ENCODE measurements at regions not wholly inside any gene's neighbourhood (a gene's known extent, or its start where the extent isn't known, plus 50 kb on each side); places are given as distances from the start of the nearest gene placed in this dataset.

GRCh38 chr1:9473032-9473807 is 66.0 kb upstream of the SLC25A33 start:
- TF ChIP-seq ZNF462 (CRISPR knock-in tag; IDR thresholded peaks at IDR 0.05) (no peak), CTCF (conservative IDR thresholded peaks at IDR 0.05; ENCODE audit: low read depth in 2 of 2) (no peak), POLR2AphosphoS5 (IDR thresholded peaks at IDR 0.05; ENCODE audit: low read depth) (no peak), EZH2 (IDR thresholded peaks at IDR 0.05; ENCODE audit: low read depth, unreplicated experiment) (no peak), NANOG (IDR thresholded peaks at IDR 0.05; ENCODE audit: borderline replicate concordance) (no peak), CREB1 (CRISPR knock-in tag; IDR thresholded peaks at IDR 0.05; ENCODE audit: low read depth) (no peak), ZNF114 (CRISPR knock-in tag; IDR thresholded peaks at IDR 0.05) (no peak), EZH2phosphoT487 (IDR thresholded peaks at IDR 0.05; ENCODE audit: unreplicated experiment) (no peak), REST (IDR thresholded peaks at IDR 0.05; ENCODE audit: unreplicated experiment) (no peak), STAT1 (IDR thresholded peaks at IDR 0.05; ENCODE audit: unreplicated experiment) (no peak), ETS1 (IDR thresholded peaks at IDR 0.05) (no peak), JUNB (IDR thresholded peaks at IDR 0.05; ENCODE audit: unreplicated experiment) (no peak), ZNF331 (CRISPR knock-in tag; IDR thresholded peaks at IDR 0.05; ENCODE audit: low read depth) (no peak)

Measured in GM23338 (cell line).